NB4 (cell line): ENCODE measurements at regions not wholly inside any gene's neighbourhood (a gene's known extent, or its start where the extent isn't known, plus 50 kb on each side); places are given as distances from the start of the nearest gene placed in this dataset.

Experiments
- DNase-seq: peaks from one replicate; pipeline ENCODE4 v3.0.0; 2010; ENCODE audit warnings: low read depth
- H3K4me3 ChIP-seq: one replicate; pipeline ENCODE4 v1.5.1; 2011; ENCODE audit warnings: mild to moderate bottlenecking, low read depth, low read length, moderate library complexity
- MYC ChIP-seq: IDR thresholded peaks from 2 replicates; pipeline ENCODE4 v1.6.1; 2011; ENCODE audit warnings: low read depth, low read length
- POLR2A ChIP-seq: IDR thresholded peaks from 2 replicates; pipeline ENCODE4 v1.6.1; 2011; ENCODE audit warnings: mild to moderate bottlenecking; ENCODE audit not compliant: insufficient read length; ENCODE audit errors: extremely low read depth
- TF ChIP-seq, protein P1 (sequence below): IDR thresholded peaks from 2 replicates; pipeline ENCODE4 v1.6.1; 2011; ENCODE audit warnings: low read depth, low read length
- TF ChIP-seq, protein P2 (sequence below): IDR thresholded peaks from one replicate; pipeline ENCODE4 v1.5.1; 2012; ENCODE audit warnings: low read depth, low read length

DNA sequence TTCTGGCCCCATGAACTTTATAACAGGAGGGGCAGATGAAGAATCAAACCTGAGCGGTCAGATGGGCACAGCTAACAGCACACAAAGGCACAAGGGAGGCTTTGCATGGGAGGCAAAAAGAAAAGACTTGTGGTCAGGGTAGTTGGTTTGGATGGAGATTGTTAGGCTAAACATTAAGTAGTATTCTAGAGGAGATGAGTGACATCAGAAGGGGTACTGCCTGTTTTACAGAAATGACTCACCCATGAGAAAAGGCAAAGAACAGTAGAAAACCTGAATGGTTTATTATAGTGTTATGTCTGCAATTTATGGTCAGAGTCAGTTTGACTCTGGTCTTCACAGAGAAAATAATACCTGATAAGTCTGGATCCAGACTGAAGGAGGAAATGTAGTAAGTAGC lies 129.8 kb upstream of the KIRREL3 start:
- H3K4me3 ChIP-seq = no peak overlapping the region
- no peak for DNase-seq
- TF ChIP-seq, protein P1, sequence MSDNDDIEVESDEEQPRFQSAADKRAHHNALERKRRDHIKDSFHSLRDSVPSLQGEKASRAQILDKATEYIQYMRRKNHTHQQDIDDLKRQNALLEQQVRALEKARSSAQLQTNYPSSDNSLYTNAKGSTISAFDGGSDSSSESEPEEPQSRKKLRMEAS = no peak
- no peak for TF ChIP-seq MYC
- TF ChIP-seq POLR2A = no peak
- TF ChIP-seq, protein P2, sequence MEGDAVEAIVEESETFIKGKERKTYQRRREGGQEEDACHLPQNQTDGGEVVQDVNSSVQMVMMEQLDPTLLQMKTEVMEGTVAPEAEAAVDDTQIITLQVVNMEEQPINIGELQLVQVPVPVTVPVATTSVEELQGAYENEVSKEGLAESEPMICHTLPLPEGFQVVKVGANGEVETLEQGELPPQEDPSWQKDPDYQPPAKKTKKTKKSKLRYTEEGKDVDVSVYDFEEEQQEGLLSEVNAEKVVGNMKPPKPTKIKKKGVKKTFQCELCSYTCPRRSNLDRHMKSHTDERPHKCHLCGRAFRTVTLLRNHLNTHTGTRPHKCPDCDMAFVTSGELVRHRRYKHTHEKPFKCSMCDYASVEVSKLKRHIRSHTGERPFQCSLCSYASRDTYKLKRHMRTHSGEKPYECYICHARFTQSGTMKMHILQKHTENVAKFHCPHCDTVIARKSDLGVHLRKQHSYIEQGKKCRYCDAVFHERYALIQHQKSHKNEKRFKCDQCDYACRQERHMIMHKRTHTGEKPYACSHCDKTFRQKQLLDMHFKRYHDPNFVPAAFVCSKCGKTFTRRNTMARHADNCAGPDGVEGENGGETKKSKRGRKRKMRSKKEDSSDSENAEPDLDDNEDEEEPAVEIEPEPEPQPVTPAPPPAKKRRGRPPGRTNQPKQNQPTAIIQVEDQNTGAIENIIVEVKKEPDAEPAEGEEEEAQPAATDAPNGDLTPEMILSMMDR = no peak

DNA sequence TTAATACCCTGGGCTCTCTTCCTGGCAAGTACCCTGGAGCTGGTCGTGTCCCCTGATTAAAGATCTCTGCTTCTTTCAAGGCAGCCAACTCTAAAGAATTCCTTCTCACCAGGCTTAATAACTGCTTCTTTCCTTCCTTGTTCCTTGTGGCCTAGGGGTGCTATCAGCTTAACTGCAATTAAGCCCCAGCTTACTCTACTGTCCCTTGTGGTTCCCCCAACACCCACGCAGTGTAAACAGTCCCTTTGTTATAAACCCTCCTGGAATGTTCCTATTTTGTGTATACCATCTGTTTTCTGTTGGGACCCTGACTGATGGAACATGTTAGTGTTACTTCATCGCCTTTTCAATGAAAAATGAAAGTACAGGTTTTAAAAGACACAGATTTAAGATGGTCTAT lies 126.4 kb upstream of the KIRREL3 start:
- DNase-seq = no peak
- TF ChIP-seq POLR2A = no peak
- TF ChIP-seq, protein P2 = no peak
- TF ChIP-seq, protein P1 = no peak
- TF ChIP-seq MYC = no peak
- no peak overlapping the region for H3K4me3 ChIP-seq

DNA sequence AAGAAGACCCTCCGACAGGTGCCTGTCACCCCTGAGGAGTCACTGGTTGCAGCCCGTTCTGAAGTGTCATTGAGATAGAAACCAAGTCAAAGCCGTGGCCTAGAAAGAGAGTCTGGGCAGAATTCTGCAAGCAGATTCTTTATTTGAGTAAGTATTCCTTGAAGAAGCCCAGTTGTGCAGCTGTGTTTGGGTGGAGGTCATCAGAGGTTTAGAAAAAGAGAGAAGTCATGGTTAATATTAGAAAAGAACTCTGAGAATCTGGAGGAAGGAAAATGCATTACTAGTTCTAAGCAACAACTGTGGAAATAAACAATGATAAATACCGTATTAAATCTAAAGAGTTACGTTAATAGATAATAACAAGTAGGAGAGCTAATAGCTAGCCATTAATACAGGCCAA lies 118.8 kb upstream of the KIRREL3 start:
- H3K4me3 ChIP-seq = no peak overlapping the region
- DNase-seq = no peak
- TF ChIP-seq POLR2A (no peak), MYC (no peak)
- TF ChIP-seq, protein P2 = no peak
- TF ChIP-seq, protein P1 = no peak

DNA sequence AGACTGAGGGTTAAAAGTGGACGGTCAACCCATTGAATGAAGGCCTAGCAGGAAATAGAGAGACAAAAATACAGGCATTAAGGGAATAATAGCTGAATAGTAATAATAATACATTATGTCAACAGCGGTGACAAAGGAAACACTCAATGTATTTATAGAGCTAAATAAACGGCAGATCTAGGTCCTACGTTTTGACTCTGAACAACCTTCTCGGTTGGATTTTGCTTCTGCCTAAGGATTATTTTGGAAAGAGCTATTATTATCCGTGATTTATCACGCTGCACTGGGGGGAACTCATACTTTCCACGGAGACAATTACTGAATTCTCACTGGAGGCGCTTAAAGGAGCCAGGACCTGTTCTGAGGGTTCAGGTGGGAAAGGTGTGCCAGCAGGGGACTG lies 118.2 kb upstream of the KIRREL3 start:
- TF ChIP-seq, protein P1 = no peak
- TF ChIP-seq MYC (no peak), POLR2A (no peak)
- TF ChIP-seq, protein P2 = no peak
- H3K4me3 ChIP-seq = no peak overlapping the region
- no peak for DNase-seq

DNA sequence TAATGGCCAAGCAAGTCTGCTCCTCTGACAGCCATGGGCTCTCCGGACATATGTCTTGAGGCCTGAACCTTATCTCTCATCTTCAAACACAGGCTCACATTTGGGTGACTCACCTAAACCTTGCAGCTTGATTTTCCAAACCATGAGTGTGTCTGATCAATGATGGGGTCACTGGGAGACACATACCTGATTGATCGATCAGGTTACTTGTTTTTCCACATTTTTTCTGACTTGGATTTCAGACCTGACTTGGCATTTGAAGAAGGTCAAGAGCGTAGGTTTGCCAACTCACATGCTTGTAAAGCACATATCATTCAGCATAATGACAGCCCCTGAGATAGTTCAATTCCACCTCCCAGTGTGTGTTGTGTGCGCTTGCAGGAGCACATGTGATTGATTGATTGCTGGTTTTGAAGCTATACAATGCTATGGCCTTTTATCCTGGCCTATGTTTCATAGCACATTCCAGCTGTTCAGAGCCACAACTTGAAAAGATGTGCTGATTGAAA lies 116.7 kb upstream of the KIRREL3 start:
- DNase-seq = no peak
- H3K4me3 ChIP-seq = no peak overlapping the region
- TF ChIP-seq, protein P2 = no peak
- no peak for TF ChIP-seq MYC
- TF ChIP-seq, protein P1 = no peak
- TF ChIP-seq POLR2A = no peak

DNA sequence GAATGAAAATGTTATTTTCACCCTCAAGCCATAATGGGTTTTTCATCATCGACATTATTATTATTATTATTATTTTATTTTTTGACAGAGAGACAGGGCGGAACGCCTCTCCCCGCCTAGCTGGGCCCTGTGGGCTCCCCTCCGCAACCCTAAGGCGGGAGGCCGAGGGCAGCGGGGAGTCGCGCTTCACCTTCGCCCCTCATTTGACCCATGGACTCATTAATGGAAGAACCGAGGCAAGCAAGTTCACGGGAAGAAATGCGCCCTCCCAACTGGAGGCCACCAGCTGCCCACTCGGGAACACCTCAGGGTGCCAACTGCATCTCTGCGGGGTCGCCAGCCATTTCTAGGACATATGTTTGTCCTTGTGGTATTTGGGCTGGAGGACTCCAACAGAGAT lies 115.3 kb upstream of the KIRREL3 start:
- H3K4me3 ChIP-seq = no peak overlapping the region
- no peak for DNase-seq
- no peak for TF ChIP-seq MYC
- no peak for TF ChIP-seq POLR2A
- TF ChIP-seq, protein P2 = no peak
- TF ChIP-seq, protein P1 = no peak
